NCI-H1417 (cell line): ENCODE measurements at regions not wholly inside any gene's neighbourhood (a gene's known extent, or its start where the extent isn't known, plus 50 kb on each side); places are given as distances from the start of the nearest gene placed in this dataset.

ENCODE experiments used
- DNase-seq, 3 experiments: peaks; one replicate each; lab custom pipeline; 2025; lab: John Stamatoyannopoulos, UW

DNA sequence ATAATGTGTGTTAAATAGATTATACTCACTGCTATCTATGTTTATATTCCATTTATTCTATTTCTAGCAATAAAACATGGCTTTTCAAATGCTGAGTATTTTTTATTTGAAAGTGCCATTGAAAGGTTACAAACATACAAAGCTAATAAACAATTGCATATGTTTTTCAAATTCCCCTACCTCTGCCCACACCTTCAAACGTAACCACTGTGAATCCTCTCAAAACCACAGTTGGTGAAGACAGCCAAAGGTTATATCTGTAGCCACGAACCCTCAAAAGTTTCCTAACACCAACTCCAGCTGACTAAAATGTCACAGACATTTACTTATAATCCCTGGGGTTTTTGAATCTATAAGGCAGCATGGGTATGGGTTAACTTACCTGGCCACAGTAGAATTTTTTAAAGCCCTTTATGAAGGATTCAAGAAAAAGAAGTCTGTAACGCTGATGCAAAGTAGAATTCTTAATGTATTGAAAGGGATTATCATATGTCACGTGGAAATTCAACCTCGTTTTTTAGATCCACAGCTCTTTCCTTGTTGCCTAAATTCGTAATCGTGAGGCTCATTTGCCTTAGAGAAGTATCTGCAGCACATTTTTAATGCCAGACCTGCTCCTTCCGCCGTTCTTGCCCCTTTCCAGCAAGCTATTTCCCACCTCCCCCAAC, 122.5 kb upstream of the ZC3H12C start:
- no peak for DNase-seq

DNA sequence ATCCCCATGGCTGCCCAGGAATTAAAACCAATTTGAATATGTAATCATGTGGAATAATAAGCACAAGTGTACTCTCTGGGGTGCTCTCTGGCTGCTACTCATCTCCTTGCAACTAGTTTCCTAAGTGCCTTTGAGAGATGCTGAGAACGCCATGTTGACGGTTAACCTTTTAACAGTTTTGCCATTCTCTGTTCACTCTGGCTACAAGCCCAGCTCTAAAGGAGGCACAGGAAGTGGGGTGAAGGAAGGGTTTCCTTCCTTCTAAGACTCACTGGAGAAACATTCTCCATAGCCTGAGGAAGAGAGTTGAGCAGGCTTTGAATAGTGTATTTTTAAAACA, 122.0 kb upstream of the ZC3H12C start:
- DNase-seq, result peak in 2 of 3 experiments; percentile 16 to 75

DNA sequence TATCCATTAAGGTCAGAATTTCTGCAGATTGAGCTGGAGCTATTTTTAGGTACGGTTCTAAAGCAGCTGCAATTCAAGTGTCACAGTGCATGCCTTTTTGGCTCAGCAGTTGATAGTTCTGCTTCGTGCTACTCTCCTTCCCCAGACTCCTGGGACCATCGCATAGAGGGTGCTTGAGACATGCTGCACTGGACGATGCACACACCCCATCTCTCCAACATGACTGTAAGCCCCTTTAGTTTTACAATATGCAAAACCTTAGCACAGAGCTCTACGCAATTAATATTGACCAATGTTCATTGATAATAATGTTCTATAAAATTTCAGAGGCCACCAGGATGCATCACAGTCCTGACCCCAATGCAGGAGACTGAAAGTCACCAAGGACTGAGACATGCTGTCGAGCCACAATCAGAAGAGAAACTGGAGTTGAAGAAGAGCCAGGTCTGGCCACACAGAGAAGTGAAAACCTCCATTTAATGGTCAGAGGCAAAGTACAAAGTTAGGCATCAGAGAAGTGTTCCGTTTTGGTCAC, 120.9 kb upstream of the ZC3H12C start:
- peak in 2 of 3 experiments; percentile 6 to 78 for DNase-seq

DNA sequence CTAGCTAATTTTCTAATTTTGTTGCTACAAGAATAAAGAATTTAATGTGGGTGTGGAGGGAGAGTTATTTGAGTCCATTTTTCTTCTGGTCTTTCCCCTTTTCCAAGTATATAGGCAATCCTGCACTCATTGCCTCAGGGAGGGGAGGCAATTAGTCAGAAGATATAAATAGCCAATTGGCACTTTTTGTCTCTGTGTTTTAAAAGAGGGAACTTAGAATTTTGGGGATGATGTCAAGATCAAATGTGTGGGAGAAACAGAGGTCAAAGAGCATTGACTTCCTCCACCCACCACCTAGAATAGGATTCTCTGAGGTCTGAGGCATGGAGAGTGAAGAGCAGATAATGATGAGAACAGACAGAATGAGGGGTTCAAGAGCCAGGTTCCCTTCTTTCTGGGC, 120.3 kb upstream of the ZC3H12C start:
- no peak for DNase-seq

DNA sequence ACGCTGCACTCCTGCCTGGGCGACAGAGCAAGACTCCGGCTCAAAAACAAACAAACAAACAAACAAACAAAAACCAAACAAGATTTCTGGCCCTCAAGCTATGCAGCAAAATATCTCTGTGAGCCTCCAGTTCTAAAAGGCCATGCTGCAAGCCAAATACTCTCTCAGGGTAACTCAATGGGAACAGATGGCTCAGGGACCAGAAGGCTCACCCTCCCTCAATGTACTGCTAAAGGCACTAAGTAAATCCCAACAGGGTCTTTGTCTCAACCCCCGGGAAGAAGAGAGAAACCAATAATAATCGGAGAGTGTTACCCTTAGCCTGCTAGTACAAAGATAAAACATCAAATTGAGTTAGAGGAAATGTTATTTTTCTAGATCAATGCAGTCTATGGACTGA, 119.7 kb upstream of the ZC3H12C start:
- DNase-seq, result no peak

DNA sequence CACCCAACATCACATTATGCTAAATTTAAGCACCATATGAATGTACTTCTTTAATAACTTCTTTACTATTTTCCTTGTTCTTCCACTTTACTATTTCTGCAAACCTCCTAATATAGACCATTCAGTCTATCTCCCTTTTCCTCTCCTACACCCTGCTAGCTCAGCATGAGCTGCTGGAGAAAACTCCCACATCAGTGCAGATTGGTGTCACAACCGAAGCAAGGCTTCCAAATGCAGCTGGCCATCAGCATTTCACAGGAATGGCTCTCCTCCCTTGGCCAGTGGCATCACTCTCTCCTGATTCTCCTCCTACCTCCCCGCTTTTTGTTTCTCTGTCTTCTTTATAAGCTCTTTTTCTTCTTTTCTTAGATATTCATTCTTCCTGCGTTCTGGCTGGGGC, 118.7 kb upstream of the ZC3H12C start:
- DNase-seq, result no peak

DNA sequence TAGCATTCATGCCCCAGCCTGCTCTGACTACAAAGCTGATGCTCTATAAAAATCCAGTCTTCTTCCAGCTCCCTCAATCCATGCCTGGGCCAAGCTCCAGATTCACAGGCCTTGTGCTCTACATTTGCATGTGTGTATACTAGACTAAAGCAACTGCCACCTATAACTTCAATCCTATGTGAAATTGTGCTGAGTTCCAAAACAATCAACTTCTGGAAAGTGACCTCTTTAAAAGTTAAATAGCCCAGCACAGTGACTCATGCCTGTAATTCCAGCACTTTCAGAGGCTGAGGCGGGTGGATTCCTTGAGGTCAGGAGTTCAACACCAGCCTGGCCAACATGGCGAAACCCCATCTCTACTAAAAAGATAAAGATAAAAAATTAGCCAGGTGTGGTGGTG, 114.3 kb upstream of the ZC3H12C start:
- DNase-seq, result no peak

DNA sequence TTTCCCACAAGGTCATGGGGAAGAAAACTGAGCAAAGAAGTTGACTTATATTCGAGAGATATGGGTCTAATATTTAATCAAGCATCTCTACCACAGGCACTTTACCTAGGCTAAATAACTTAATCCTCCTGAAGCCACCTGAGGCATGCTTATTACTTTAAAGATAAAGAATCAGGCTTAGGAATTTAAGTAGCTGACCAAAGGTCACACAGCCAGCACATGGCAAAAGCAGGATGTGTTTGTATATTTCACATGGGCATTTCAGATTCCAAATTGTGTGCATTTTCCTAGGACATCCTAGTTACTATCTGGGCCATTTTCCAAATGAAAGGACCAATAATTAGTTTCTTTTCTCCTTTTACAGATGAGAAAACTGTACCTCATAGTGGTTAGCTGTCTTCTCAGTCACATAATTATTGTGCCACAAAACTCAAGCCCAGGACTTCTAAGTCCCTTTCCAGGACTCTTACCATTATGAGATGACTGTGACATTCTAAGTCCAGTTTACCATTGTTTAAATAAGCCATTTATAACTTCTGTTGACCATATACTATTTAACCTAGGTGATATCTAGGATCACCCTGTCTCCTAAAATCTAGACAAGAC, 112.1 kb upstream of the ZC3H12C start:
- DNase-seq, result no peak

DNA sequence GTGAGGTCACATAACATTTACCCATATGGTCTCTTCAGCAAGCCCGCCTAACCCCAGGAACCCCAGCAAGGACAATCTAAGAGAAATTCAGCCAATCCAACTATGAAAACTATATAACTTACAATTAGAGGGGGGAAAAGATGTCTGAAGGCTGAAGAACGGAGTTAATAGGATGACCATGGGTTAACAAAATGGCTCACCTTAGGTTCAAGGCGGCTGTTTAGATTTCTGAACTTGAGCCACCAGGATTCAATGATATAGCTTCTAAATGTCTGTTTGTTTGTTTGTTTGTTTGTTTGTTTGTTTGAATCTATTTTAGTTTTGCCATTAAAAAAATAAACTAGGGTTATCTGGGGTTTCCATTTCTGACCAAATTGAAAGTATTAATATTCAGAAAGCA, 109.8 kb upstream of the ZC3H12C start:
- DNase-seq, result no peak

DNA sequence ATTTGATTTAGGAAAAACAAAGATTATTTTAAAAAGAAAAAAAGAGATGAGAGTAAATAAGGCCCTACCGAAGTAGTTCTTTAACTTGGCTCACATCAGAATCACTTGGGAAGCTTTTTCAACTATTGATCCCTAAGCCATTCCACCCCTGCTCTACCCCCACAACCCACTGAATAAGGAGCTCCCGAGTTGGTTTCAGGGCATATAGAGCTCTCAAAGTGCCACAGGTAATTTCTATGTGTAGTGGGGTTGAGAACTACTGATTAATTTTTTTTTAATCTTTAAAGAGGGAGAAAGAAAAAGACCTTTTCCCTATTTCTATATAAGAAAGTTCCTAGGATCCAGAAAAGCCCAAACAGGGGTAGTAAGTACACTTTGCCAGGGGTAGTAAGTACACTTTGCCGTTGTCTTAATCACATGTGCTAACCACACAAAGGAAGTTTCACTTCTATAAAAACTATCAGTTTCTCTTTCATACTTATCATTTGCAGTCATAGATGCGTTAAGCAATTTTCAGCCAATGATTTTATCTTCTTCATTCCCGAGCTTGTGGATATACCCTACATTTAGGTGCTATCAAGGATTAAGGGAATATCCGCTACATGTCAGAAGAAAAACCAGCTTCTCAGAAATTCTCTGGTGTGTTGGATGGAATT, 108.4 kb upstream of the ZC3H12C start:
- DNase-seq, result no peak

DNA sequence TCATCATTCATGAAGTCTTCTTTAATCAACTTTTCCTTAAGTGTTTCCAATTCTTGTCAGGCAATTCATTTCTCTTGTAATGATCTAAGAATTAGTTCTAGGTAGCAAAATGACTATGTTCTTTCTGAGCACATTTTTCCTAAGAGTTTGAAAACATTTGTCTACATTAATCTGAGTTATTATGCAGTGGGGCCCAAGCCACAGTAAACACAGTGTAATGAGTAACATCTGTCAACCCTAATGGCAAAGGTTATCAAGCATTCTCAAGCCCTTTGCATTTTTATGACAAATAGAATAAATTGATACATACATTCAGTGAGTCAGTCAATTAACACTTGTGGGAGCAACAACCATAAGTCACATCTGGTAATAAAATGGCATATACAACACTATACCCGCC, 106.7 kb upstream of the ZC3H12C start:
- DNase-seq, result peak in 1 of 3 experiments; percentile 67

DNA sequence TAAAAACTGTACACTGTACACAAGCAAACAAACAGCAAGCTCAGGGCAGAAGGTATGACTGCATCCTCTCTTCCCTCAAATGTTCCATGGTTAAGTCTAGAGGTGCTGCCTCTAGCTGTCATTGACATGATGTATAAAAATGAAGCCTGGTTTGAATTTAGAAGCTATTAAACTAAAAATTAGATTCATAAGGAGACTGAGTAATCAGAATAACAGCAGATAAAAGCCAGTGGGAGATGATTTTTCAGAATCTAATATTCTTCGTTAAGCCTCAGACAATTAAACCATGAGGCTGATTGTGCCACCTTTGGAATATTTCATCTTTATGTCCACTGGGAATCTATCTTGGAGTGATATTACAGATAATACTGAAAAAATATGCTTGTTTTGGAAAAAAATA, 101.4 kb upstream of the ZC3H12C start:
- DNase-seq, result no peak

DNA sequence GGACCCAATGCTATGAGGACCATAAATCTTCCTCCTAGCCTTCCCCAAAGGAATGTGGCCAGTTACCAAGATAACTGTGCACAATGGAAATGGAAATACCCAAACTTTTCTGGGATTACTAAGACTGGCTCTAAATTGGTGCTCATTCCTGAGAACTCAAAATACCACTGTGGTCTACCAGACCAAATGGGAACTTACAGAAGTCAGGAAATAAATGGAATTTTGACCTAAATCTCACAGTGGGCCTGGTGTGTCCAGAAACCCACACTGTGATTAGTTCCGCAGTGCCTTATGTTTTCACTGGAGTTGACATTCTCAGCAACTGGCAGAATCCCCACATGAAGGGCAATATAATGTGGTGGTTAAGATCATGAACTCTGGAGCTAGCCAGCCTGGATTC, 99.4 kb upstream of the ZC3H12C start:
- DNase-seq, result no peak

DNA sequence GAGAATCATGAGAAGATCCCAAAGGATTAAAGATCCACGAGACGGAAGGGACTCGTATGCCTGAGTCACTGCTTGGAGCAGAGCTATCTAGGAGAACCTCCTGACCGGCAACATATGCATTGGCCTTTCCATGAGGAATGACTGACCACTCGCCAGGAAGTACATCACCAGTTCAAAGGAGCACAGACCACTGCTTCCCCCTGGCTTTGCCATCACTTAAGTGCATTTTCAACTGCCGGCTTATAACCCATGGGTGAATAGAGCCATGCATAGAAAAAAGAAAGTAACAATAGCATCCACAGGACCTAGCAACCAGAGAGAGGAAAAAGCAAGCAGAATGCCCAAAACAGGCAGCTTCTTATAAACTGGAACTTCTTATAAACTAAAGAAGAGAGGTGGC, 98.3 kb upstream of the ZC3H12C start:
- no peak for DNase-seq

DNA sequence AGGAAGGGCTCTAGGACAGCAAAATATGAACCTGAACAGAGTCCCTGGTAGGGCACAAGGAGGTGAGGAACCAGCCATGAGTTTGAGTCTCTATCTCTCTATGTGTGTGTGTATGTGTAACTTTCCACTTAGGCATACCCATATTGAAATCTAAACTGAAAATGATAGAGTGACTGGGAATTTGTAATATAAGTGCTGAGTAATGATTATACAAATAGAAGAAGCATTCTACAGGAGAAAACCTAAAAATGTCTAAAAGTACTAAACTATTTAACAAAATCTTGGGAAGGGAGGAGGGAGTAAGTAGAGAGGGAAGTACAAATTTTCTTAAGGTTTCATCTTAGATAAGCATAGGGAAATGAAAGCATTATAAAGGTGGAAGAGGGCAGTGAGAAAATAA, 97.1 kb upstream of the ZC3H12C start:
- DNase-seq, result no peak

DNA sequence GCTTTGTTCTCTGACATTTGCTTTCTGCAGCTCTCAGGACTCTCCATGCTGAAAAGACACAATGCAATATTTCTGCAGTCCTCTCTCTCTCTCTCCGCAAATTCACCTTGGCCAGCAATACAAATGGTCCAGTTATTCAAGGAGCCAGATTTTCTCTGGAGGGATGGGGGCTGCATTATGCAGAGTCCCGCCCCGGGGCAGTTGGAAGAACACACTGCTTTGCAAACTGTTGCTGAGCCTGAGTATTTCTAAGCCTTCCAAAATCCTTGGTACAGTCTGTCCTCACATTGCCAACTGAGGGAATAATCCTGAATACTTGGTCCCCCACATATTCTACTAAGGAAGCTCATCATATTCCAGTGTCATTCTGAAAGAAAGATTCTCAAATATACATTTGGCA, 94.3 kb upstream of the ZC3H12C start:
- no peak for DNase-seq

DNA sequence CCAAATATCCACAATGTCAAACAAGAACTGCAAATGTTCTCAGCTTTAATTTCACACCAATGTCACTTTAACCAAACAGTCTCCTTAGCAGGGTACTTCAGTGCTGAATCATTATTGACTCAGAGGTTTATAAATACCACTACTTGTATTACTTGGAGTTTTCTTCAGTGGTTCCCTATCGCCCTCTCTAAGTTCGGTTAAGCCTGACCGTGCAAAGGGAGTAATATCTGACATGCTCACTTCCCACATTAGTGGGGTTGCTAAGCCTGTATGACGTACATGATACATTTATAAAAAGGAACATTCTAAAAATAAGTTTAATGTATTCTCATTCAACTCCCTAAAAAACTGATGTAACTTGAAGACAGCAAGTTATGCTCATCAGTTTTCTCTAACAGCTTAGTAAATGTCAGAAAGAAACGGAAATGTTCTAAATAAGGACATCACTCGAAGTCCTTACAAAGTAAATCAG, 93.1 kb upstream of the ZC3H12C start:
- DNase-seq, result peak in 1 of 3 experiments; percentile 11

DNA sequence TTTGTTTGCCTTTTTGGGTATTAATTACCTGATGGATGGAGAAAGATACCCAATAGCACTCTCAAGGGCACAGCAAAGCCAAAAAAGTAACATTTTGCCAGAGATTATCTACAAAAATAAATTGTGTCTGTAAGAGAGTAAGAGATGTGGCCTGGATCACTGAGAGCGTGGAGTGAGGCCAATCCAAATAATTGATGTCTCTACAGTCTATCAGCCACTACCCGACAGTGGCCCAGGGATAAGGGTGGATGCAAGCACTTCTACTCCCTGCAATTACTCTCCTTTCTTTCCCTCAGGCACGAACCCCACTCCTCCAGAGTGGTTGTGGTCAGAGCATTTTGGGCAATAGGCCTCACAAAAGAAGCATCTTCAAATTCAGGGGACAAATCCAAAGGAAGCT, 92.3 kb upstream of the ZC3H12C start:
- no peak for DNase-seq

DNA sequence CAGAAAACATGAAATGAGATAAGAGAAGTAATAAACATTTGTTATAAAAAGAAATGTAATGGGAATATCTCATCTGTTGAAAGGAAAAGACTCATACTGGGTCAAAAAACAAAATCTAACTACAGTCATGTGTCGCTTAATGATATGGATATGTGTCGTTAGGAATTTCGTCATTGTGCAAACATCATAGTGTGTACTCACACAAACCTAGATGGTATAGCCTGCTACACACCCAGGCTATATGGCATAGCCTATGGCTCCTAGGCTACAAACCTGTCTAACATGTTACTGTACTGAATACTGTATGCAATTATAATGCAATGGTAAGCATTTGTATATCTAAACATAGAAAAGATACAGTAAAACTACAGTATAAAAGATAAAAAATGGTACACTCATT, 89.8 kb upstream of the ZC3H12C start:
- peak in 1 of 3 experiments; percentile 42 for DNase-seq

DNA sequence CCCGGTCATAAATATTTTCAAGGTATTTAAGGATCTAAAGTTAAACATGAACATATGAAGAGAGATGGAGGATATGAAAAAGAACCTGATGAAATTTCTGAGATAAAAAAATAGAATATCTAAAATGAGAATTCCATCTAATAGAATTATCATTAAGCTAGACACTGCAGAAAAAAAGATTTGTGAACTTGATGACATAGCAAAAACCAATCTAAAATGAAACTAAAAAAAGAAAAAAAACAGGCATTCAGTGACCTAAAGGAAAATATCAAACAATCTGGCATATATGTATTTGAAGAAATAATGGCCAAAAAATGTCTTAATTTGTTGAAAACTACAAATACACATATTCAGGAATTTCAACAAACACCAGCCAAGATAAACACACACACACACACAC, 81.6 kb upstream of the ZC3H12C start:
- no peak for DNase-seq

DNA sequence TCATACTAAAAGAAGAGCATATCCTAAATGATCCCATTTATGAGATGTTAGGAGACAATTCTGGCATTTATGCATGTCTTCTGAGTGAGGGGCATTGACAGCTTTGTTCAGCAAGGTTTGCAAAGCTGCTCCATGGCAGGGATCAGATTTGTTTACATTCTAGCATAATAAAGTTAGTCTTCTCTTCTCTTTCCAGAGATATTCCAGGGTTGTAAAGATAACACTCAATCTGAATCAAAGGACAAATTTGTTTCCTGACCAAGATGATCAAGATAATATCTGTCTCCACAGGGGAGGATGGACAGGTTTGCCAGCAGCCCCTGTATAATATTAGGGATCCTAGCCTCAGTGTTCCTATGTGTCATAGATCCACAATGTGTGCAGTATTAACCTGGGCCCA, 77.5 kb upstream of the ZC3H12C start:
- no peak for DNase-seq

DNA sequence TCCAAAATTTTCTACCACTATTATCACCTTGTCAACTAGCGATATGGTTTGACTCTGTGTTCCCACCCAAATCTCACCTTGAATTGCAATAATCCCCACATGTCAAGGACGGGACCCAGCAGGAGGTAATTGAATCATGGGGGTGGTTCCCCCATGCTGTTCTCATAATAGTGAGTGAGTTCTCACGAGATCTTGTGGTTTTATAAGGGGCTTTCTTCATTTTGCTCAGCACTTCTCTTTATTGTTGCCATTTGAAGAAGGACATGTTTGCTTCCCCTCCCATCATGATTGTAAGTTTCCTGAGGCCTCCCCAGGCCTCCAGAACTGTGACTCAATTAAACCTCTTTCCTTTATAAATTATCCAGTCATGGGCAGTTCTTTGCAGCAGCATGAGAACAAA, 73.5 kb upstream of the ZC3H12C start:
- DNase-seq, result no peak

DNA sequence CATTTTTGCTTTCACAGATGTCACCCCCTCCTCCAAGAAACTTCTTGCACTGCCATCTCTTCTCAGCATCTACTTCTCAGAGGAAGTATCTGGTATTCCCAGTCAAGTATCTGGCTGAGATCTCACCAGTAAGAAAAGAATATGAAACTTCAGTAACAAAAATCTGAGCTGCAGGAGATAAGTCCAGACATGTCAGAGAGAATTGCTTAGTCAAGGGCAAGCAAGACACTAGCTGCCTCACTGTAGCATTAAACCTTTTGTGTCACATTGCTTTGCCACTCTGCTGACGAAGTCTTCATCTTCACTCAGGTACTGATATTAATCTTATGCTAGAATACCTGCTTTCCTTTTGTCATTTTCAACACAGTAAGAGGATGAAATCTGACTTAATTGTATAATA, 70.6 kb upstream of the ZC3H12C start:
- DNase-seq, result no peak
